ENCODE measurements at regions not wholly inside any gene's neighbourhood (a gene's known extent, or its start where the extent isn't known, plus 50 kb on each side); places are given as distances from the start of the nearest gene placed in this dataset.

DNA sequence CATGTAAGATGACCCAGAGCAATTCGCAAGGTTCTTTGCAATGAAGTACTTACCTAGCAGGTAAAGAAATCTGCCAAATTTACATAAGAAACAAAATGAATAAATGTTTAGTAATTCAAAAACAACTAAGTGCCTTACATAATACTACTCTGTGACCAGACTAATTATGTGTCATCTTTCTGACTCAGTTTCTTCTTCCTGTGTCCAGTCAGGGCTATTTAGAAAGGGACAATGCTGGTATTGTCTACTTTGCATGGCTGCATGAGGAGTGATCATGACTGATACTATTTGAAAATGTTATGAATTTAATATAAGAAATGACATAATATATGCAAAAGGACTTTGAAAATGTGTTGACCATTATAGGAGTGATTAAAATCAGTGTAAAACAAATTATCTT lies 210.0 kb downstream of the TMEM161B start:
- Histone ChIP-seq H3K9ac (ENCODE audit: control insufficient read depth, insufficient read depth, low read length) (no peak overlapping the region), H3K4me1 (ENCODE audit: control insufficient read depth, insufficient read depth, low read length) (no peaks in the 10 kb centered on the region), H3K9me3 (replicated peaks; ENCODE audit: control insufficient read depth, insufficient read depth, low read length) (no peaks in the 10 kb centered on the region), H4K20me1 (ENCODE audit: control insufficient read depth, insufficient read depth) (no peaks in the 10 kb centered on the region), H3K27me3 (replicated peaks in 1 of 2; ENCODE audit: control insufficient read depth in 2 of 2, insufficient read depth in 2 of 2, low read length in 1 of 2) (no peaks in the 10 kb centered on the region), H3K36me3 (ENCODE audit: control insufficient read depth in 2 of 2, insufficient read depth in 2 of 2, low read length in 1 of 2) (no peaks in the 10 kb centered on the region), H2AFZ (ENCODE audit: control insufficient read depth, low read depth, low read length) (no peak overlapping the region), H3K4me2 (ENCODE audit: control insufficient read depth, insufficient read depth) (no peak overlapping the region), H3K27ac (ENCODE audit: control insufficient read depth, insufficient read depth) (no peak overlapping the region), H3K4me3 (no peak overlapping the region), H3K79me2 (ENCODE audit: control insufficient read depth, insufficient read depth, low read length) (no peaks in the 10 kb centered on the region)
- POLR2A ChIA-PET: no interaction called here
- DNase-seq (ENCODE audit: low read depth, low spot score): no peak
- CTCF ChIA-PET: no interaction called here
- WGBS (ENCODE audit: insufficient coverage, insufficient replicate concordance, low lambda C conversion rate, missing lambda C conversion rate): 50% methylated on average over 1 of the region's 1 CpG
- SMC1A ChIA-PET (ENCODE audit: uncharacterized antibody, unreplicated experiment): no interaction called here
- in situ Hi-C loops (cut with MboI) (no loop called here), intact Hi-C loops (cut with micrococcal nuclease; ENCODE audit: unreplicated experiment) (no loop called here)
- BruUV-seq (replicated peaks): no TSS peak
- RAD21 ChIA-PET (ENCODE audit: unreplicated experiment): no interaction called here
- no peak for FAIRE-seq
- no peak for ATAC-seq
- no peak for TF ChIP-seq DPF2 (IDR thresholded peaks at IDR 0.05)
- no peak for TF ChIP-seq NRF1 (conservative IDR thresholded peaks at IDR 0.05; ENCODE audit: low read depth, low read length)
- no peak for TF ChIP-seq TCF3 (IDR thresholded peaks at IDR 0.05; ENCODE audit: borderline replicate concordance, insufficient read depth, low read depth, low read length)
- TF ChIP-seq, protein P1, sequence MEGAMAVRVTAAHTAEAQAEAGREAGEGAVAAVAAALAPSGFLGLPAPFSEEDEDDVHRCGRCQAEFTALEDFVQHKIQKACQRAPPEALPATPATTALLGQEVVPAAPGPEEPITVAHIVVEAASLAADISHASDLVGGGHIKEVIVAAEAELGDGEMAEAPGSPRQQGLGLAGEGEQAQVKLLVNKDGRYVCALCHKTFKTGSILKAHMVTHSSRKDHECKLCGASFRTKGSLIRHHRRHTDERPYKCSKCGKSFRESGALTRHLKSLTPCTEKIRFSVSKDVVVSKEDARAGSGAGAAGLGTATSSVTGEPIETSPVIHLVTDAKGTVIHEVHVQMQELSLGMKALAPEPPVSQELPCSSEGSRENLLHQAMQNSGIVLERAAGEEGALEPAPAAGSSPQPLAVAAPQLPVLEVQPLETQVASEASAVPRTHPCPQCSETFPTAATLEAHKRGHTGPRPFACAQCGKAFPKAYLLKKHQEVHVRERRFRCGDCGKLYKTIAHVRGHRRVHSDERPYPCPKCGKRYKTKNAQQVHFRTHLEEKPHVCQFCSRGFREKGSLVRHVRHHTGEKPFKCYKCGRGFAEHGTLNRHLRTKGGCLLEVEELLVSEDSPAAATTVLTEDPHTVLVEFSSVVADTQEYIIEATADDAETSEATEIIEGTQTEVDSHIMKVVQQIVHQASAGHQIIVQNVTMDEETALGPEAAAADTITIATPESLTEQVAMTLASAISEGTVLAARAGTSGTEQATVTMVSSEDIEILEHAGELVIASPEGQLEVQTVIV (IDR thresholded peaks at IDR 0.05; ENCODE audit: borderline replicate concordance, partially characterized antibody): no peak
- TF ChIP-seq, protein P2, sequence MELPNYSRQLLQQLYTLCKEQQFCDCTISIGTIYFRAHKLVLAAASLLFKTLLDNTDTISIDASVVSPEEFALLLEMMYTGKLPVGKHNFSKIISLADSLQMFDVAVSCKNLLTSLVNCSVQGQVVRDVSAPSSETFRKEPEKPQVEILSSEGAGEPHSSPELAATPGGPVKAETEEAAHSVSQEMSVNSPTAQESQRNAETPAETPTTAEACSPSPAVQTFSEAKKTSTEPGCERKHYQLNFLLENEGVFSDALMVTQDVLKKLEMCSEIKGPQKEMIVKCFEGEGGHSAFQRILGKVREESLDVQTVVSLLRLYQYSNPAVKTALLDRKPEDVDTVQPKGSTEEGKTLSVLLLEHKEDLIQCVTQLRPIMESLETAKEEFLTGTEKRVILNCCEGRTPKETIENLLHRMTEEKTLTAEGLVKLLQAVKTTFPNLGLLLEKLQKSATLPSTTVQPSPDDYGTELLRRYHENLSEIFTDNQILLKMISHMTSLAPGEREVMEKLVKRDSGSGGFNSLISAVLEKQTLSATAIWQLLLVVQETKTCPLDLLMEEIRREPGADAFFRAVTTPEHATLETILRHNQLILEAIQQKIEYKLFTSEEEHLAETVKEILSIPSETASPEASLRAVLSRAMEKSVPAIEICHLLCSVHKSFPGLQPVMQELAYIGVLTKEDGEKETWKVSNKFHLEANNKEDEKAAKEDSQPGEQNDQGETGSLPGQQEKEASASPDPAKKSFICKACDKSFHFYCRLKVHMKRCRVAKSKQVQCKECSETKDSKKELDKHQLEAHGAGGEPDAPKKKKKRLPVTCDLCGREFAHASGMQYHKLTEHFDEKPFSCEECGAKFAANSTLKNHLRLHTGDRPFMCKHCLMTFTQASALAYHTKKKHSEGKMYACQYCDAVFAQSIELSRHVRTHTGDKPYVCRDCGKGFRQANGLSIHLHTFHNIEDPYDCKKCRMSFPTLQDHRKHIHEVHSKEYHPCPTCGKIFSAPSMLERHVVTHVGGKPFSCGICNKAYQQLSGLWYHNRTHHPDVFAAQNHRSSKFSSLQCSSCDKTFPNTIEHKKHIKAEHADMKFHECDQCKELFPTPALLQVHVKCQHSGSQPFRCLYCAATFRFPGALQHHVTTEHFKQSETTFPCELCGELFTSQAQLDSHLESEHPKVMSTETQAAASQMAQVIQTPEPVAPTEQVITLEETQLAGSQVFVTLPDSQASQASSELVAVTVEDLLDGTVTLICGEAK (IDR thresholded peaks at IDR 0.05; ENCODE audit: borderline replicate concordance): no peak
- no peak for TF ChIP-seq CEBPB (IDR thresholded peaks at IDR 0.05; ENCODE audit: borderline replicate concordance in 1 of 2, low read depth in 2 of 2, low read length in 2 of 2)
- TF ChIP-seq ZBED1 (IDR thresholded peaks at IDR 0.05; ENCODE audit: borderline replicate concordance): no peak
- no peak for TF ChIP-seq WRNIP1 (IDR thresholded peaks at IDR 0.05; ENCODE audit: borderline replicate concordance, low read depth, low read length)
- TF ChIP-seq, protein P3, sequence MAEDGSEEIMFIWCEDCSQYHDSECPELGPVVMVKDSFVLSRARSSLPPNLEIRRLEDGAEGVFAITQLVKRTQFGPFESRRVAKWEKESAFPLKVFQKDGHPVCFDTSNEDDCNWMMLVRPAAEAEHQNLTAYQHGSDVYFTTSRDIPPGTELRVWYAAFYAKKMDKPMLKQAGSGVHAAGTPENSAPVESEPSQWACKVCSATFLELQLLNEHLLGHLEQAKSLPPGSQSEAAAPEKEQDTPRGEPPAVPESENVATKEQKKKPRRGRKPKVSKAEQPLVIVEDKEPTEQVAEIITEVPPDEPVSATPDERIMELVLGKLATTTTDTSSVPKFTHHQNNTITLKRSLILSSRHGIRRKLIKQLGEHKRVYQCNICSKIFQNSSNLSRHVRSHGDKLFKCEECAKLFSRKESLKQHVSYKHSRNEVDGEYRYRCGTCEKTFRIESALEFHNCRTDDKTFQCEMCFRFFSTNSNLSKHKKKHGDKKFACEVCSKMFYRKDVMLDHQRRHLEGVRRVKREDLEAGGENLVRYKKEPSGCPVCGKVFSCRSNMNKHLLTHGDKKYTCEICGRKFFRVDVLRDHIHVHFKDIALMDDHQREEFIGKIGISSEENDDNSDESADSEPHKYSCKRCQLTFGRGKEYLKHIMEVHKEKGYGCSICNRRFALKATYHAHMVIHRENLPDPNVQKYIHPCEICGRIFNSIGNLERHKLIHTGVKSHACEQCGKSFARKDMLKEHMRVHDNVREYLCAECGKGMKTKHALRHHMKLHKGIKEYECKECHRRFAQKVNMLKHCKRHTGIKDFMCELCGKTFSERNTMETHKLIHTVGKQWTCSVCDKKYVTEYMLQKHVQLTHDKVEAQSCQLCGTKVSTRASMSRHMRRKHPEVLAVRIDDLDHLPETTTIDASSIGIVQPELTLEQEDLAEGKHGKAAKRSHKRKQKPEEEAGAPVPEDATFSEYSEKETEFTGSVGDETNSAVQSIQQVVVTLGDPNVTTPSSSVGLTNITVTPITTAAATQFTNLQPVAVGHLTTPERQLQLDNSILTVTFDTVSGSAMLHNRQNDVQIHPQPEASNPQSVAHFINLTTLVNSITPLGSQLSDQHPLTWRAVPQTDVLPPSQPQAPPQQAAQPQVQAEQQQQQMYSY (CRISPR knock-in tag; IDR thresholded peaks at IDR 0.05): no peak
- TF ChIP-seq, protein P4, sequence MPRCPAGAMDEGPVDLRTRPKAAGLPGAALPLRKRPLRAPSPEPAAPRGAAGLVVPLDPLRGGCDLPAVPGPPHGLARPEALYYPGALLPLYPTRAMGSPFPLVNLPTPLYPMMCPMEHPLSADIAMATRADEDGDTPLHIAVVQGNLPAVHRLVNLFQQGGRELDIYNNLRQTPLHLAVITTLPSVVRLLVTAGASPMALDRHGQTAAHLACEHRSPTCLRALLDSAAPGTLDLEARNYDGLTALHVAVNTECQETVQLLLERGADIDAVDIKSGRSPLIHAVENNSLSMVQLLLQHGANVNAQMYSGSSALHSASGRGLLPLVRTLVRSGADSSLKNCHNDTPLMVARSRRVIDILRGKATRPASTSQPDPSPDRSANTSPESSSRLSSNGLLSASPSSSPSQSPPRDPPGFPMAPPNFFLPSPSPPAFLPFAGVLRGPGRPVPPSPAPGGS (IDR thresholded peaks at IDR 0.05; ENCODE audit: borderline replicate concordance, insufficient read depth, low read depth, low read length, poor library complexity, severe bottlenecking): no peak
- TF ChIP-seq SP1 (IDR thresholded peaks at IDR 0.05; ENCODE audit: low read depth, low read length): no peak
- TF ChIP-seq MXI1 (IDR thresholded peaks at IDR 0.05; ENCODE audit: low read depth, low read length): no peak
- no peak for TF ChIP-seq POLR2A (IDR thresholded peaks at IDR 0.05; ENCODE audit: low read depth, low read length)
- TF ChIP-seq POU2F2 (IDR thresholded peaks at IDR 0.05; ENCODE audit: borderline replicate concordance, low read depth, low read length): no peak

Data from GM12878 (cell line).